ENCODE measurements at regions not wholly inside any gene's neighbourhood (a gene's known extent, or its start where the extent isn't known, plus 50 kb on each side); places are given as distances from the start of the nearest gene placed in this dataset.

- Histone ChIP-seq H3K9me3 (ENCODE audit: control insufficient read depth, low read length) (no peaks in the 10 kb centered on the region), H3K36me3 (ENCODE audit: control insufficient read depth, insufficient read depth, low read length) (no peaks in the 10 kb centered on the region), H3K4me3 (ENCODE audit: low read length) (no peak overlapping the region), H3K27ac (ENCODE audit: low read depth, low read length) (no peak overlapping the region), H3K9ac (ENCODE audit: extremely low read depth, low read length, poor library complexity, severe bottlenecking) (no peak overlapping the region), H3K4me1 (ENCODE audit: control insufficient read depth, insufficient read depth, low read length) (no peaks in the 10 kb centered on the region), H3K27me3 (ENCODE audit: control insufficient read depth, insufficient read depth, low read length, poor library complexity, severe bottlenecking) (peaks cover 22% of the 10 kb centered on the region)
- no peaks in the 10 kb centered on the region for H3K4me1 Mint-ChIP-seq
- H3K36me3 Mint-ChIP-seq (ENCODE audit: low read depth): no peaks in the 10 kb centered on the region
- H3K4me3 Mint-ChIP-seq: no peak overlapping the region
- H3K27ac Mint-ChIP-seq: no peak overlapping the region
- WGBS, 2 experiments (ENCODE audit: insufficient coverage in 1 of 2, insufficient read length in 1 of 2): 50 to 65% methylated on average over 6 to 8 of the region's 8 CpGs
- no peaks in the 10 kb centered on the region for H3K9me3 Mint-ChIP-seq
- peak; percentile 93 for DNase-seq
- no peak for TF ChIP-seq CTCF (conservative IDR thresholded peaks at IDR 0.05)
- peaks cover 27% of the 10 kb centered on the region for H3K27me3 Mint-ChIP-seq (ENCODE audit: insufficient read depth)
Observed at GRCh38 chr9:131799177-131799823, 59.4 kb upstream of the RAPGEF1 start.

GRCh38 chr9:131798246-131798645 is 58.4 kb upstream of the RAPGEF1 start:
- Histone ChIP-seq H3K27ac (ENCODE audit: low read depth, low read length) (no peak overlapping the region), H3K27me3 (ENCODE audit: control insufficient read depth, insufficient read depth, low read length, poor library complexity, severe bottlenecking) (peaks cover 25% of the 10 kb centered on the region), H3K9me3 (ENCODE audit: control insufficient read depth, low read length) (no peaks in the 10 kb centered on the region), H3K9ac (ENCODE audit: extremely low read depth, low read length, poor library complexity, severe bottlenecking) (no peak overlapping the region), H3K36me3 (ENCODE audit: control insufficient read depth, insufficient read depth, low read length) (no peaks in the 10 kb centered on the region), H3K4me1 (ENCODE audit: control insufficient read depth, insufficient read depth, low read length) (no peaks in the 10 kb centered on the region), H3K4me3 (ENCODE audit: low read length) (no peak overlapping the region)
- TF ChIP-seq CTCF (conservative IDR thresholded peaks at IDR 0.05): no peak
- Mint-ChIP-seq H3K4me1 (no peaks in the 10 kb centered on the region), H3K9me3 (no peaks in the 10 kb centered on the region), H3K27me3 (ENCODE audit: insufficient read depth) (peaks cover 29% of the 10 kb centered on the region), H3K4me3 (no peak overlapping the region), H3K36me3 (ENCODE audit: low read depth) (no peaks in the 10 kb centered on the region), H3K27ac (no peak overlapping the region)
- 70 to 71% methylated on average over 7 of the region's 7 CpGs for WGBS, 2 experiments (ENCODE audit: insufficient coverage in 1 of 2, insufficient read length in 1 of 2)
- no peak for DNase-seq

- no peak overlapping the region for H3K27ac Mint-ChIP-seq
- DNase-seq: no peak
- Histone ChIP-seq H3K9ac (ENCODE audit: extremely low read depth, low read length, poor library complexity, severe bottlenecking) (no peak overlapping the region), H3K9me3 (ENCODE audit: control insufficient read depth, low read length) (no peaks in the 10 kb centered on the region), H3K36me3 (ENCODE audit: control insufficient read depth, insufficient read depth, low read length) (no peaks in the 10 kb centered on the region), H3K4me1 (ENCODE audit: control insufficient read depth, insufficient read depth, low read length) (no peaks in the 10 kb centered on the region), H3K27me3 (ENCODE audit: control insufficient read depth, insufficient read depth, low read length, poor library complexity, severe bottlenecking) (peaks cover 25% of the 10 kb centered on the region), H3K4me3 (ENCODE audit: low read length) (no peak overlapping the region), H3K27ac (ENCODE audit: low read depth, low read length) (no peak overlapping the region)
- no peaks in the 10 kb centered on the region for H3K4me1 Mint-ChIP-seq
- H3K27me3 Mint-ChIP-seq (ENCODE audit: insufficient read depth): peaks cover 25% of the 10 kb centered on the region
- no peak for TF ChIP-seq CTCF (conservative IDR thresholded peaks at IDR 0.05)
- H3K4me3 Mint-ChIP-seq: no peak overlapping the region
- peaks cover 5% of the 10 kb centered on the region for H3K9me3 Mint-ChIP-seq
- H3K36me3 Mint-ChIP-seq (ENCODE audit: low read depth): no peaks in the 10 kb centered on the region
- 53 to 69% methylated on average over 9 to 15 of the region's 15 CpGs for WGBS, 2 experiments (ENCODE audit: insufficient coverage in 1 of 2, insufficient read length in 1 of 2)
Observed at GRCh38 chr9:131794393-131794792, 54.5 kb upstream of the RAPGEF1 start.
